AG04449 (cell line): ENCODE measurements at regions not wholly inside any gene's neighbourhood (a gene's known extent, or its start where the extent isn't known, plus 50 kb on each side); places are given as distances from the start of the nearest gene placed in this dataset.
"Not testable (repeated sequence)": the region's sequence is repeated elsewhere in the genome, so short reads cannot be mapped to it uniquely, and the experiment has no call there.

Experiments
- CTCF ChIA-PET: fragments of 350-600 bp; formaldehyde crosslinking; extraction: SDS; loops from one replicate; lab custom pipeline; 2021; ENCODE audit warnings: antibody characterized with exemption; lab: Yijun Ruan, JAX
- POLR2A ChIA-PET: fragments of 400-600, 350-600 bp; formaldehyde crosslinking; extraction: SDS; loops from one replicate; lab custom pipeline; 2020; ENCODE audit warnings: antibody characterized with exemption, inconsistent platforms; lab: Yijun Ruan, JAX
- DNase-seq: peaks from one replicate; pipeline ENCODE4 v3.0.0-alpha.2; 2010; ENCODE audit warnings: low read depth, low spot score
- H3K4me3 ChIP-seq: 2 replicates; pipeline ENCODE4 v1.5.1; 2011; ENCODE audit warnings: low read depth, mild to moderate bottlenecking, control low read depth, low read length
- CTCF ChIP-seq: IDR thresholded peaks from one replicate; pipeline ENCODE4 v1.5.1; 2011; ENCODE audit warnings: mild to moderate bottlenecking, moderate library complexity, low read length, control low read depth, inconsistent platforms; ENCODE audit not compliant: insufficient read depth; ENCODE audit errors: missing control alignments

- ChIA-PET POLR2A (no interaction called here), CTCF (interaction anchor here (0.7 kb wide), 1 partner anchor 50 kb away, joined by 4 read pairs; no protein-coding TSS in a partner anchor)
- no peak for TF ChIP-seq CTCF
- DNase-seq = no peak
- no peak overlapping the region for H3K4me3 ChIP-seq
These were observed 408.6 kb downstream of the GBE1 start for GRCh38 chr3:81352867-81353266.

- no peak overlapping the region for H3K4me3 ChIP-seq
- no peak for DNase-seq
- TF ChIP-seq CTCF = no peak
- ChIA-PET CTCF (interaction anchor here (1.1 kb wide), 1 partner anchor 47 kb away, joined by 3 read pairs; no protein-coding TSS in a partner anchor), POLR2A (no interaction called here)
These were observed 411.6 kb downstream of the GBE1 start for GRCh38 chr3:81349816-81350340.

- H3K4me3 ChIP-seq = no peak overlapping the region
- CTCF ChIA-PET = interaction anchor here (0.9 to 3.4 kb wide), 11 partner anchors 21 to 1819 kb away, joined by 3 to 53 read pairs (median 4); no protein-coding TSS in a partner anchor
- POLR2A ChIA-PET = no interaction called here
- TF ChIP-seq CTCF = peak; percentile 19
- DNase-seq = no peak
These were observed 422.2 kb downstream of the GBE1 start for GRCh38 chr3:81339040-81339845.

- POLR2A ChIA-PET = no interaction called here
- H3K4me3 ChIP-seq = no peak overlapping the region
- TF ChIP-seq CTCF = no peak
- DNase-seq = no peak
- CTCF ChIA-PET = no interaction called here
These were observed 425.0 kb downstream of the GBE1 start for GRCh38 chr3:81336470-81336869.

GRCh38 chr3:81329835-81330234 lies 431.6 kb downstream of the GBE1 start:
- H3K4me3 ChIP-seq, POLR2A ChIA-PET, CTCF ChIA-PET, DNase-seq: not testable (repeated sequence)

GRCh38 chr3:81326245-81326644 lies 435.2 kb downstream of the GBE1 start:
- POLR2A ChIA-PET = no interaction called here
- CTCF ChIA-PET = interaction anchor here (1.1 kb wide), 1 partner anchor 25 kb away, joined by 5 read pairs; no protein-coding TSS in a partner anchor
- no peak for DNase-seq
- no peak for TF ChIP-seq CTCF
- H3K4me3 ChIP-seq = no peak overlapping the region
